MM.1S (cell line): ENCODE measurements at regions not wholly inside any gene's neighbourhood (a gene's known extent, or its start where the extent isn't known, plus 50 kb on each side); places are given as distances from the start of the nearest gene placed in this dataset.

Source experiments
- DNase-seq: peaks from one replicate; pipeline ENCODE4 v3.0.0-alpha.2; 2015
- H2AFZ ChIP-seq: fragments of 300-600 bp; sonication (generic); 2 replicates; pipeline ENCODE4 v1.6.0; 2016; ENCODE audit warnings: antibody characterized with exemption, low read length
- H3F3A ChIP-seq: fragments of 300-600 bp; sonication (generic); 2 replicates; pipeline ENCODE4 v1.6.1; 2016; ENCODE audit warnings: mild to moderate bottlenecking, antibody characterized with exemption, low read length, moderate library complexity, mixed read lengths; ENCODE audit not compliant: insufficient read depth
- H3K27ac ChIP-seq: fragments of 300-600 bp; sonication (generic); 2 replicates; pipeline ENCODE4 v1.5.1; 2016; ENCODE audit warnings: mild to moderate bottlenecking, low read length
- H3K27me3 ChIP-seq: fragments of 300-600 bp; sonication (generic); replicated peaks from 2 replicates; pipeline ENCODE4 v1.6.0; 2016; ENCODE audit warnings: low read length; ENCODE audit not compliant: insufficient read depth
- H3K36me3 ChIP-seq: fragments of 300-600 bp; sonication (generic); replicated peaks from 2 replicates; pipeline ENCODE4 v1.6.1; 2016; ENCODE audit warnings: mild to moderate bottlenecking, low read length, mixed read lengths; ENCODE audit not compliant: insufficient read depth
- H3K4me1 ChIP-seq: fragments of 300-600 bp; sonication (generic); 2 replicates; pipeline ENCODE4 v1.6.1; 2016; ENCODE audit warnings: low read length, mixed read lengths
- H3K4me2 ChIP-seq: fragments of 300-600 bp; sonication (generic); 2 replicates; pipeline ENCODE4 v1.6.0; 2016; ENCODE audit warnings: low read depth, low read length
- H3K4me3 ChIP-seq: fragments of 300-600 bp; sonication (generic); 2 replicates; pipeline ENCODE4 v1.5.1; 2016; ENCODE audit warnings: low read length, mixed read lengths
- H3K79me2 ChIP-seq: fragments of 300-600 bp; sonication (generic); 2 replicates; pipeline ENCODE4 v1.6.1; 2016; ENCODE audit warnings: mixed run types, low read length, mixed read lengths
- H3K9ac ChIP-seq: fragments of 300-600 bp; sonication (generic); 2 replicates; pipeline ENCODE4 v1.6.1; 2016; ENCODE audit warnings: low read length, mixed read lengths
- H3K9me2 ChIP-seq: fragments of 300-600 bp; sonication (generic); replicated peaks from 2 replicates; pipeline ENCODE4 v1.6.1; 2016; ENCODE audit warnings: mild to moderate bottlenecking, low read length, mixed read lengths; ENCODE audit not compliant: insufficient read depth
- H3K9me3 ChIP-seq: fragments of 300-600 bp; sonication (generic); replicated peaks from 2 replicates; pipeline ENCODE4 v1.6.1; 2016; ENCODE audit warnings: mild to moderate bottlenecking, low read length, mixed read lengths; ENCODE audit not compliant: insufficient read depth
- H4K20me1 ChIP-seq: fragments of 300-600 bp; sonication (generic); 2 replicates; pipeline ENCODE4 v1.6.1; 2016; ENCODE audit warnings: mild to moderate bottlenecking, low read length, moderate library complexity, mixed read lengths; ENCODE audit not compliant: insufficient read depth
- EZH2 ChIP-seq: fragments of 300-600 bp; sonication (generic); optimal IDR thresholded peaks from 2 replicates; pipeline ENCODE3; 2017; ENCODE audit warnings: low read depth, mild to moderate bottlenecking, antibody characterized with exemption, low read length, mixed read lengths
- EZH2phosphoT487 ChIP-seq: fragments of 300-600 bp; sonication (generic); IDR thresholded peaks from 2 replicates; pipeline ENCODE4 v1.6.1; 2018; ENCODE audit warnings: antibody characterized with exemption, low read length
- TF ChIP-seq, protein P1 (sequence below): fragments of 300-600 bp; sonication (generic); IDR thresholded peaks from 2 replicates; pipeline ENCODE4 v1.5.1; 2016; ENCODE audit warnings: antibody characterized with exemption, low read length, mixed read lengths

GRCh38 chr5:75002271-75002670 is 50.1 kb downstream of the GCNT4 start:
- Histone ChIP-seq H3K9me2 (no peaks in the 10 kb centered on the region), H3K9me3 (no peaks in the 10 kb centered on the region), H2AFZ (no peak overlapping the region), H3K79me2 (no peaks in the 10 kb centered on the region), H3K4me3 (no peak overlapping the region), H3K9ac (no peak overlapping the region), H4K20me1 (no peaks in the 10 kb centered on the region), H3K27ac (no peak overlapping the region), H3F3A (no peaks in the 10 kb centered on the region), H3K4me2 (no peak overlapping the region), H3K27me3 (no peaks in the 10 kb centered on the region), H3K36me3 (no peaks in the 10 kb centered on the region), H3K4me1 (no peaks in the 10 kb centered on the region)
- TF ChIP-seq EZH2 (no peak), EZH2phosphoT487 (no peak)
- TF ChIP-seq, protein P1, sequence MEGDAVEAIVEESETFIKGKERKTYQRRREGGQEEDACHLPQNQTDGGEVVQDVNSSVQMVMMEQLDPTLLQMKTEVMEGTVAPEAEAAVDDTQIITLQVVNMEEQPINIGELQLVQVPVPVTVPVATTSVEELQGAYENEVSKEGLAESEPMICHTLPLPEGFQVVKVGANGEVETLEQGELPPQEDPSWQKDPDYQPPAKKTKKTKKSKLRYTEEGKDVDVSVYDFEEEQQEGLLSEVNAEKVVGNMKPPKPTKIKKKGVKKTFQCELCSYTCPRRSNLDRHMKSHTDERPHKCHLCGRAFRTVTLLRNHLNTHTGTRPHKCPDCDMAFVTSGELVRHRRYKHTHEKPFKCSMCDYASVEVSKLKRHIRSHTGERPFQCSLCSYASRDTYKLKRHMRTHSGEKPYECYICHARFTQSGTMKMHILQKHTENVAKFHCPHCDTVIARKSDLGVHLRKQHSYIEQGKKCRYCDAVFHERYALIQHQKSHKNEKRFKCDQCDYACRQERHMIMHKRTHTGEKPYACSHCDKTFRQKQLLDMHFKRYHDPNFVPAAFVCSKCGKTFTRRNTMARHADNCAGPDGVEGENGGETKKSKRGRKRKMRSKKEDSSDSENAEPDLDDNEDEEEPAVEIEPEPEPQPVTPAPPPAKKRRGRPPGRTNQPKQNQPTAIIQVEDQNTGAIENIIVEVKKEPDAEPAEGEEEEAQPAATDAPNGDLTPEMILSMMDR, result no peak
- DNase-seq, result no peak

DNA sequence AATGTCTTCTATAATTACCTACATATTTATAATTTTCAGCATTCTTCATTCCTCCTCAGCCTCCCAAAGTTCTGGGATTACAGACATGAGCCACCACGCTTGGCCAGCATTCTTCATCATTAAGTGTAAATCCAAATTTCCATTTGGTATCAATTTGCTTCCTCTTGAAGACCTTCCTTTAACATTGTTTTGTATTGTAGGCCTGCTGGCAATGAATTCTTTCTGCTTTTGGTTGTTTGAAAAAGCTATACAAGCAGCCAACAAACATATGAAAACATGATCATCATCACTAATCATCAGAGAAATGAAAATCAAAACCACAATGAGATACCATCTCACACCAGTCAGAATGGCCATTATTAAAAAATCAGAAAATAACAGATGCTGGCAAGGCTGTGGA is 56.4 kb downstream of the GCNT4 start:
- no peaks in the 10 kb centered on the region for H4K20me1 ChIP-seq
- DNase-seq, result no peak
- no peak overlapping the region for H3K9ac ChIP-seq
- H3K9me2 ChIP-seq, result no peaks in the 10 kb centered on the region
- no peaks in the 10 kb centered on the region for H3K27me3 ChIP-seq
- H2AFZ ChIP-seq, result no peak overlapping the region
- H3K4me3 ChIP-seq, result no peak overlapping the region
- H3K79me2 ChIP-seq, result no peaks in the 10 kb centered on the region
- H3K4me1 ChIP-seq, result no peaks in the 10 kb centered on the region
- H3K4me2 ChIP-seq, result no peak overlapping the region
- no peaks in the 10 kb centered on the region for H3F3A ChIP-seq
- no peak for TF ChIP-seq EZH2phosphoT487
- TF ChIP-seq, protein P1, result no peak
- no peak for TF ChIP-seq EZH2
- H3K27ac ChIP-seq, result no peak overlapping the region
- no peaks in the 10 kb centered on the region for H3K36me3 ChIP-seq
- no peaks in the 10 kb centered on the region for H3K9me3 ChIP-seq

GRCh38 chr5:74994826-74995225 is 57.5 kb downstream of the GCNT4 start:
- H2AFZ ChIP-seq, result no peak overlapping the region
- H3K9ac ChIP-seq, result no peak overlapping the region
- TF ChIP-seq, protein P1, result no peak
- TF ChIP-seq EZH2, result no peak
- no peak for TF ChIP-seq EZH2phosphoT487
- H3K4me1 ChIP-seq, result no peaks in the 10 kb centered on the region
- no peaks in the 10 kb centered on the region for H3F3A ChIP-seq
- no peak overlapping the region for H3K4me2 ChIP-seq
- H3K36me3 ChIP-seq, result no peaks in the 10 kb centered on the region
- H3K9me3 ChIP-seq, result no peaks in the 10 kb centered on the region
- DNase-seq, result no peak
- no peaks in the 10 kb centered on the region for H3K27me3 ChIP-seq
- no peaks in the 10 kb centered on the region for H3K79me2 ChIP-seq
- no peak overlapping the region for H3K4me3 ChIP-seq
- no peaks in the 10 kb centered on the region for H4K20me1 ChIP-seq
- H3K9me2 ChIP-seq, result no peaks in the 10 kb centered on the region
- H3K27ac ChIP-seq, result no peak overlapping the region

GRCh38 chr5:74993743-74994142 is 58.6 kb downstream of the GCNT4 start:
- Histone ChIP-seq H3K36me3 (no peaks in the 10 kb centered on the region), H3K27me3 (no peaks in the 10 kb centered on the region), H3K27ac (no peak overlapping the region), H2AFZ (0 out of 2 replicates have a peak overlapping the region, but pooled peaks have one; percentile 26), H3F3A (no peaks in the 10 kb centered on the region), H3K9me2 (no peaks in the 10 kb centered on the region), H4K20me1 (no peaks in the 10 kb centered on the region), H3K9me3 (no peaks in the 10 kb centered on the region), H3K4me3 (no peak overlapping the region), H3K79me2 (no peaks in the 10 kb centered on the region), H3K4me2 (no peak overlapping the region), H3K4me1 (no peaks in the 10 kb centered on the region), H3K9ac (no peak overlapping the region)
- no peak for DNase-seq
- TF ChIP-seq EZH2phosphoT487 (no peak), EZH2 (no peak)
- TF ChIP-seq, protein P1, result no peak
